Stimulated activated naive CD8-positive, alpha-beta T cell treated with anti-CD3 and anti-CD28 coated beads, Interleukin-15, Interleukin-2, amounts not matched to agents 100 U/mL and 50 U/mL, for 24 hours (primary cell): ENCODE measurements at regions not wholly inside any gene's neighbourhood (a gene's known extent, or its start where the extent isn't known, plus 50 kb on each side); places are given as distances from the start of the nearest gene placed in this dataset.
"Not testable (repeated sequence)": the region's sequence is repeated elsewhere in the genome, so short reads cannot be mapped to it uniquely, and the experiment has no call there.

Source experiments
- ATAC-seq: fragments of 150-1000 bp; cut with Tn5 transposase; one replicate; pipeline ENCODE4 v1.10.0; 2021
- DNase-seq: peaks from one replicate; pipeline ENCODE4 v3.0.0; 2021

DNA sequence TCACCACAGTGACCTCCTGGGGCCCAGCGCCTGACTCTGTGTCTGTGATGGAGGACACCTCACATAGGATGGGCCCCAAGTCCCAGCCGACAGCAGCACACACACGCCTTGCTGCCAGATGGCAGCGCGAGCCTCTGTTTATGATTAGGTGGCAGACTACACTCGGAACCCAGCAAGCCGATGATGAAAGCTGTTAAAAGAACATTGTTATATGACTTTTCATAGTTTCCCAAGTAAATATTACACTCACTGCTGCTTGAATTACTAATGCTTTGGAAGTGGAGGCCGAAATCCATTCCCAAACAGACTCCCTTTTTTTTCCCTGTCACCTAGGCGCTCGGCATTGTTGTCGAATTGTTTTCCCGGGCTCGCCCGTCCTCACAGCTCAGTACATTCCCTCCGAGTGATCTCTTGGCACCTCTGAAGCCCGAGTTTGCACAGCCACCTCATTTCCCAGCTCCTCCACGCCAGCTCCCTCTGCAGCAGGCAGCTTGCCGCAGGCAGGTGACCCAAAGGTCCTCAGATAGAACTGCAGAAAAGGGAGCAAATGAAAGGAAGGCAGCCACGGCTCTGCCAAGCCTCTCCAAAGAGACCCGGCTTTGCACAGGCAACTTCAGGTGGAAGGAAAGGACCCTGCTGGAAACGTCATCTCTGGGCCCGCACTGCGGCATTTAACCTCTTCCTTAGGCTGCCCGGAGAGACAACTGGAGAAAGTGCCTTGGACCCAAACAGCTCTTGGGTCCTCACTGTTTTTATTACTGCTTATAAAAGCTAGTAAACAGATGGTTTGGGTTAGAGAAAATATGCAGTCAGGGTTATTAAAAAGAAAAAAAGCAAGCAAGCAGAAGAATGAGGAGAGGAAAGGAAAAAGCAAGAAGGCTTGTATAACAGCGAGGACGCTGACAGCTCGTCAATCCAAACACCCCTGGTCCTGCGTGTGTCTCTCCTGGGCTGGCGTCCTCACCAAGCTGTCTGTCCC, 72.2 kb upstream of the SLC25A33 start:
- DNase-seq (no peak), ATAC-seq (no peak)

DNA sequence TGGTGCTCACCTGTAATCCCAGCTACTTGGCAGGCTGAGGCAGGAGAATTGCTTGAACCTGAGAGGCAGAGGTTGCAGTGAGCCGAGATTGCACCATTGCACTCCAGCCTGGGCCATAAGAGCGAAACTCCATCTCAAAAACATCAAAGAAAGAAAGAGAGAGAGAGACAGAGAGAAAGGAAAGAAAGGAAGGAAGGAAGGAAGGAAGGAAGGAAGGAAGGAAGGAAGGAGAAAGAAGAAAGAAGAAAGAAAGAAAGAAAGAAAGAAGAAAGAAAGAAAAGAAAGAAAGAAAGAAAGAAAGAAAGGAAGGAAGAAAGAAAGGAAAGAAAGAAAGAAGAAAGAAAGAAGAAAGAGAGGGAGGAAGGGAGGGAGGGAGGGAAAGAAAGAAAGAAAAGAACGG, 69.4 kb upstream of the SLC25A33 start:
- not testable (repeated sequence) for DNase-seq, ATAC-seq

DNA sequence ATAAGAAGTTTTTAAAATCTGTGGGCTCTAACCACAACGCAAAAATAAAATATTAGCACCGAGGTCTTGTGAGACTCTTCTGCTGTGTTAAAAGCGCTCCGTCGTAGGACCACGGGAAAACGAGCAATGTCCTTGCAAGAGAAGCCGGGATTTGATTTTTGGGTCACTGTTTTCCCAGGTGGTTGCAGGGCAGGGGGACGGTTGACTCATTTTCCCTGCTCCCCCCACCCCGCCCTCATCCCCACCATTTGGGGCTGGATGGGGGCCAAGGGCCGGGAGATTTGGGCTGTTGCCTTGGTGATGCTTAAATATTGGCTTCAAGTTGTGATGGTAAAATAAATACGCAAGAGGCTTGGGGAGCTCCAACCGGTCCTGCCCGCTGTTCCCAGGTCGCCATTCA, 67.6 kb upstream of the SLC25A33 start:
- DNase-seq (no peak), ATAC-seq (no peak)

- ATAC-seq, result no peak
These were observed 66.8 kb upstream of the SLC25A33 start for GRCh38 chr1:9472386-9473031.

DNA sequence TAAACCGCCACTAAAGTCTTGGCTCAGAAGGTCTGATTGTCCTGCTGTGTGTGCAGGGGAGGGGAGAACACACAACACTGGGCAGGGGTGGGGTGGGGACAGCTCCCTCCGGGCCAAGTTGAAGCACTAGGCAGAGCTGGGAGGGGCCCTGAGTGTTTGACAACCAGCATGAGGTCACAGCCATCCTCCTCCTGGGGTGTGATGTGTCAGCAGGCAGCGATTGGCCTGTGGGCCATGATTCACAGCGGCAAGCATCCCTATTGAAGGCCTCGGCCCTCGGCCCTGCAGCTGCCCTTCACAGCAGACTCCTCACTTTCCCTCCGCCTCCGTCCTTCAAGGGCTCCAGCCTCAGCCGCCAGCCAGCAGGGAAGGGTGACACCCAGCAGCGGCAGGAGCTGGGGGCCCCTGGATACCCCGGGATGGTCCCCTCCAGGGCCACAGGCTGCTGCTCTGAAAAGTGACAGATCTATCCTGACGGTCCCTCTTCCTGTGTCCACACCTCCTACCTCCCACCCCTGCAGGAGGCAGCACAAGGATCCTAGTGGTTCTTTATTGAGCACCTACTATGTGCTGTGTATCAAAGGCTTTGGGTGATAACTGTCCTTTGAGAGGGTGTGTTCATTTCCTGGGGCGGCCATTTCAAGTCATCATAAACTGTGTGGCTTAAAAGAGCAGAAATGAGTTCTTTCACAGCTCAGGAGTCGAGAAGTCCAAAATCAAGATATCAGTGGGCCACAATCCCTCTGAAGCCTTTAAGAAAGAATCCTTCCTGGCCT, 66.0 kb upstream of the SLC25A33 start:
- ATAC-seq, result peak; percentile 57
- peak; percentile 9 for DNase-seq

More at GRCh38 chr1:9472386-9473031, 66.8 kb upstream of the SLC25A33 start:
- no peak for DNase-seq

DNA sequence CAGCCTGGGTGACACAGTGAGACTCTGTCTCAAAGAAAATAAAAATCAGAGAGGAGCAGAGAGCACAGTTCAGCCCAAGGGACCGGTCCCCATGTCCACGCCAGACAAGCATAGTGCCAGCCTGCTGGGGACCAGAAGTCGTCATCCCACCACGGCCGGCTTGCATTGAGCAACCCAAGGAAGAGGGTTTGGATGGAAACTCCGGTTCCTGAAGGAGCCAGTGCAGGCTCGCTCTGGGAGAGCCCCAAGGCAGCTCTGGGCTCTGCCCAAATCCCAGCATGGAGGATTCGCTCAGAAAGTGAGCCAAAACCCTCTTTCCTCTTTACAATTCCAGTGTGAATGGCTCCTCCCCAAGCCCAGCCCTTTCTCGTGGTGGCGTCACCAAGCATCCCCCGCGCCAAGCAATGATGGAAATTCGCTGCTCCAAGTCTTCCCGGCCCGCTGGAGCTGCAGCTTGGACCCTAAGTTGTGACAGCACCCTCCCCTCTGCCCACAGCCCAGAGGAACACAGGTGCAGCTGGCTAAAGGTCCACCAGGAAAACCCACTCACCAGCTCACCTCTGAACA, 64.1 kb upstream of the SLC25A33 start:
- ATAC-seq (no peak), DNase-seq (no peak)

- ATAC-seq, result no peak
- no peak for DNase-seq
These were observed 62.3 kb upstream of the SLC25A33 start for GRCh38 chr1:9476790-9477463.

- ATAC-seq, result no peak
- no peak for DNase-seq
These were observed 61.7 kb upstream of the SLC25A33 start for GRCh38 chr1:9477535-9477934.

DNA sequence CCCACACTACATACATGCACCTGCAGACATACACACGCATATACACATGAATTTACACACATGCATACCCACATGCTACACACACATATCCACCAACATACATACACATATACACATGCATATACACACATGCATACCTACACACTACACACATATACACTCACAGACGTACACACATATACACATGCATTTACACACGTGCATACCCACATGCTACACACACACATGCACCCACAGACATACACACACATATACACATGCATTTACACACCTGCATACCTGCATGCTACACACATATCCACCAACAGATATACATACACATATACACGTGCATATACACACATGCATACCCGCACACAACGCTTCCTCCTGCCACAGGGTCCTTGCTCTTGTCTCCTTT, 61.2 kb upstream of the SLC25A33 start:
- no peak for ATAC-seq
- no peak for DNase-seq

DNA sequence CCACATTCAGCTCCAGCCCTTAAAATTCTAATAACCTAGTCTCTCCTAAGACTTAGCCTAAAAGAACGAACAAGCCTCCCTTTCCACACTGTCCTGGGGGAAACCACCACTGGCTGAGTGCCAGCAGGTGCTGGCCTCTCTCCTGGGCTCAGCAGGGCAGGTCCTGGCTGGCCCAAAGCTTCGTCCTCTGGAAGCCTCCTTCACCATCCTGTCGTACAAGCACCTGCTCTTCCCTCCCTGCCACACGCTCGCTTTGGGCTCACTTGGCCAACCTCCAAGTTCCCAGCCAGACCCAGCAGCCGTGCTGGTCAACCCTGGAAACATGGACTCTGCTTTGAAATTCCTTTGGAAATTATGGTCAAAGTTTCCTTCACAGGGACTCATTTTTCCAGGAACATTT, 58.2 kb upstream of the SLC25A33 start:
- ATAC-seq (no peak), DNase-seq (no peak)

DNA sequence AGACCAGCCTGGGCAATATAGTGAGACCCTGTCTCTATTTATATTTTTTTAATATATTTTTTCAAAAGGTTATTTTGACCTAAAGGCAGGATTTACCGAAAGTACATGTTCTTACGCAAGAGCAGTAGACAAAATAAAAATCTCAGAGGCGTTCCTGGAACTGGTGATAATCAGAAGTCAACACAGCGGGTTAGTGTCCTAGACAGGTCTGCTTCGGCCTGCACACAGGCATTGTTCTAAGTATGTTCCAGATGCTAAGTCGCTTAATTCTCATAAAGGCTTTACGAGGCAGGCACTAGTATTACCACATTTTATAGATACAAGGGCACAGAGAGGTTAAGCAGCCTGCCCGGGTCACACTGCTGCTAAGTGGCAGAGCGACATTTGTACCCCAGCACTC, 56.9 kb upstream of the SLC25A33 start:
- no peak for DNase-seq
- no peak for ATAC-seq

- ATAC-seq (no peak), DNase-seq (no peak)
These were observed 56.3 kb upstream of the SLC25A33 start for GRCh38 chr1:9482816-9483572.

DNA sequence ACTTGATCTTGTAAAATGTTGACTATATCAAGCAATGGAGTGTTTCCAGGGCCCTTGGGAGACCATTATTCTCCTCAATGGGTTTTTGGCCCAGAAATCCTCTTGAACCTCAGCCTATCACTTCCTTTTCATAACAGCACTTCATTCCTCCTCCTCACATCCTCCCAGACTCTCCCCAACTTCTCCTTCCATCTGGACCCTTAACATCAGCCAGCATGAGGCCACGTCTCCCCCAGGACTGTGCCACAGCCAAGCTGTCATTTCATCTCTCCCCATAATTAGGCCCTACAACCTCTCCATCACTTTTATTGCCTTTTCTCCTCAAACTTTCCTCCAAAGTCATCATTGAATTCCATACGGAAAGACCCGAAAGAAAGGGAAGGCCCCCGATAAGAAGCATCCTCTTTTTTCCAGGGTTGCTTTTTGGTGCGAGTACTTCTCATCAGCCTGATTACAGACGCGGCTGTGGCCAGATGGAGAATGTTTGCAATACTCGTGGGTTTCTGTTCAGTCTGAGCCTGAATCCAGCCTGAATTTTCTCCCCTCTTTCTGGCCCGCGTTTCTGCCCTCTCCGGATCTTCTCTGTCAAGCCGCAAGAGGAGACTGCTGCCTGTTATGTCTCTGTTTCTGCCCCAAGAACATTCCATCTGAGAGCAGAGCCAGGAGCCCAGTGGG, 52.7 kb upstream of the SLC25A33 start:
- no peak for ATAC-seq
- no peak for DNase-seq
